IMR-90 (cell line): ENCODE measurements at regions not wholly inside any gene's neighbourhood (a gene's known extent, or its start where the extent isn't known, plus 50 kb on each side); places are given as distances from the start of the nearest gene placed in this dataset.
"Not testable (repeated sequence)": the region's sequence is repeated elsewhere in the genome, so short reads cannot be mapped to it uniquely, and the experiment has no call there.

ENCODE experiments used
- ATAC-seq: fragments of 200-7000 bp; cut with Tn5 transposase; 2 replicates; pipeline ENCODE4 v1.9.1; 2020; ENCODE audit warnings: low read depth, mild to moderate bottlenecking, moderate library complexity
- BruUV-seq: library from RNA; stranded (reverse); fragments of 400-500 nt; replicated peaks from 2 replicates; lab custom pipeline; 2021; lab: Mats Ljungman, UMichigan
- CTCF ChIA-PET: fragments of 300-600 bp; formaldehyde crosslinking; extraction: SDS; loops from one replicate; lab custom pipeline; 2021; ENCODE audit warnings: antibody characterized with exemption; lab: Yijun Ruan, JAX
- POLR2A ChIA-PET: fragments of 300-600 bp; sonication (Branson Sonifier 250); formaldehyde crosslinking; loops from one replicate; lab custom pipeline; 2022; ENCODE audit warnings: antibody characterized with exemption; ENCODE audit not compliant: unreplicated experiment; lab: Charles Lee
- DNase-seq: peaks from one replicate; pipeline ENCODE4 v3.0.0; 2013
- H2AFZ ChIP-seq: replicated peaks from 2 replicates; pipeline ENCODE3; 2013; ENCODE audit warnings: low read length, mild to moderate bottlenecking; ENCODE audit not compliant: poor library complexity
- H2AK5ac ChIP-seq: 2 replicates; pipeline ENCODE4 v1.6.1; 2013; ENCODE audit warnings: low read depth, low read length, inconsistent platforms
- H2AK9ac ChIP-seq: replicated peaks from 2 replicates; pipeline ENCODE3; 2013; ENCODE audit warnings: mild to moderate bottlenecking, low read depth, low read length, moderate library complexity; ENCODE audit not compliant: poor library complexity
- H2BK120ac ChIP-seq: 2 replicates; pipeline ENCODE4 v1.6.1; 2013; ENCODE audit warnings: low read depth, low read length, inconsistent platforms
- H2BK15ac ChIP-seq: 3 replicates; pipeline ENCODE4 v1.6.1; 2013; ENCODE audit warnings: low read depth, low read length, inconsistent platforms
- H2BK20ac ChIP-seq: 2 replicates; pipeline ENCODE4 v1.6.1; 2013; ENCODE audit warnings: low read depth, mild to moderate bottlenecking, inconsistent platforms, low read length, moderate library complexity
- H2BK5ac ChIP-seq: 2 replicates; pipeline ENCODE4 v1.6.1; 2013; ENCODE audit warnings: mild to moderate bottlenecking, low read depth, low read length, inconsistent platforms; ENCODE audit not compliant: poor library complexity, severe bottlenecking
- H3K14ac ChIP-seq: replicated peaks from 2 replicates; pipeline ENCODE4 v1.6.1; 2013; ENCODE audit warnings: low read depth, low read length, inconsistent platforms
- H3K18ac ChIP-seq: 2 replicates; pipeline ENCODE4 v1.6.1; 2013; ENCODE audit warnings: low read depth, low read length, control low read depth
- H3K23ac ChIP-seq: 2 replicates; pipeline ENCODE4 v1.6.1; 2013; ENCODE audit warnings: low read depth, low read length, inconsistent platforms
- H3K27ac ChIP-seq: 2 replicates; pipeline ENCODE4 v1.5.1; 2013; ENCODE audit warnings: mild to moderate bottlenecking, control low read depth, low read length; ENCODE audit not compliant: insufficient read depth
- H3K27me3 ChIP-seq: 2 replicates; pipeline ENCODE4 v1.6.1; 2013; ENCODE audit warnings: low read length; ENCODE audit not compliant: control insufficient read depth, insufficient read depth
- H3K36me3 ChIP-seq: 2 replicates; pipeline ENCODE4 v1.6.1; 2013; ENCODE audit warnings: low read length, mixed read lengths; ENCODE audit not compliant: control insufficient read depth, insufficient read depth
- H3K4ac ChIP-seq: 2 replicates; pipeline ENCODE4 v1.6.1; 2013; ENCODE audit warnings: low read depth, low read length, inconsistent platforms
- H3K4me1 ChIP-seq: 2 replicates; pipeline ENCODE4 v1.6.1; 2013; ENCODE audit warnings: low read length, mixed read lengths; ENCODE audit not compliant: control insufficient read depth, insufficient read depth
- H3K4me2 ChIP-seq: 2 replicates; pipeline ENCODE4 v1.6.1; 2013; ENCODE audit warnings: low read depth, mild to moderate bottlenecking, control low read depth, low read length, moderate library complexity
- H3K4me3 ChIP-seq: 2 replicates; pipeline ENCODE4 v1.5.1; 2013; ENCODE audit warnings: low read depth, mild to moderate bottlenecking, control low read depth, low read length, moderate library complexity; ENCODE audit not compliant: insufficient read depth
- H3K56ac ChIP-seq: 2 replicates; pipeline ENCODE4 v1.6.1; 2013; ENCODE audit warnings: low read length, inconsistent platforms; ENCODE audit not compliant: insufficient read depth; ENCODE audit errors: extremely low read depth
- H3K79me1 ChIP-seq, 2 experiments: 2 replicates each; pipeline ENCODE4 v1.6.1; 2013; ENCODE audit warnings: low read length in 2 of 2, inconsistent platforms in 1 of 2, low read depth in 1 of 2
- H3K9ac ChIP-seq: 2 replicates; pipeline ENCODE4 v1.6.1; 2013; ENCODE audit warnings: low read depth, low read length, control low read depth
- H3K9me1 ChIP-seq: 2 replicates; pipeline ENCODE4 v1.6.1; 2013; ENCODE audit warnings: low read length, inconsistent platforms; ENCODE audit not compliant: insufficient read depth
- H3K9me3 ChIP-seq: 2 replicates; pipeline ENCODE4 v1.6.1; 2013; ENCODE audit warnings: low read length; ENCODE audit not compliant: control insufficient read depth, insufficient read depth
- H4K20me1 ChIP-seq: 2 replicates; pipeline ENCODE4 v1.6.1; 2013; ENCODE audit warnings: low read length, inconsistent platforms; ENCODE audit not compliant: insufficient read depth
- H4K5ac ChIP-seq: 2 replicates; pipeline ENCODE4 v1.6.1; 2013; ENCODE audit warnings: mild to moderate bottlenecking, low read depth, low read length, control low read depth
- H4K8ac ChIP-seq, 2 experiments: 2 replicates each; pipeline ENCODE4 v1.6.1; 2013; ENCODE audit warnings: low read depth in 2 of 2, low read length in 2 of 2, control low read depth in 1 of 2, inconsistent platforms in 1 of 2
- H4K91ac ChIP-seq: 2 replicates; pipeline ENCODE4 v1.6.1; 2013; ENCODE audit warnings: low read depth, low read length, inconsistent platforms; ENCODE audit not compliant: insufficient read depth
- MXI1 ChIP-seq: IDR thresholded peaks from 2 replicates; pipeline ENCODE4 v1.6.1; 2012; ENCODE audit warnings: low read depth, mild to moderate bottlenecking, low read length, moderate library complexity, borderline replicate concordance
- NFE2L2 ChIP-seq: fragments of 150-350 bp; IDR thresholded peaks from 2 replicates; pipeline ENCODE4 v1.6.1; 2016; ENCODE audit warnings: low read depth, mild to moderate bottlenecking, low read length
- WGBS, 2 experiments: methylation state at CpG; one replicate each; pipeline versions ENCODE4 v1.1.5 to v1.1.7; 2013; ENCODE audit warnings: missing lambda C conversion rate in 2 of 2; ENCODE audit not compliant: insufficient read length in 1 of 2; ENCODE audit errors: extremely low coverage in 2 of 2; 5-methylcytosine and 5-hydroxymethylcytosine counted together
- dilution Hi-C: fragments of 300-500 bp; cut with HindIII; formaldehyde crosslinking; loops from one replicate; pipeline ENCODE4 v1.14.3; 2018; ENCODE audit warnings: low sequenced_read_pairs; ENCODE audit not compliant: unreplicated experiment
- in situ Hi-C: fragments of 300-500 bp; cut with MboI; formaldehyde crosslinking; loops from 3 replicates; pipeline ENCODE4 v1.14.3; 2019; ENCODE audit warnings: low sequenced_read_pairs, inconsistent platforms, mixed read lengths
- intact Hi-C: fragments of 100-400 bp; cut with micrococcal nuclease; formaldehyde crosslinking; loops from 2 replicates; pipeline ENCODE4 v1.10.0; 2022

DNA sequence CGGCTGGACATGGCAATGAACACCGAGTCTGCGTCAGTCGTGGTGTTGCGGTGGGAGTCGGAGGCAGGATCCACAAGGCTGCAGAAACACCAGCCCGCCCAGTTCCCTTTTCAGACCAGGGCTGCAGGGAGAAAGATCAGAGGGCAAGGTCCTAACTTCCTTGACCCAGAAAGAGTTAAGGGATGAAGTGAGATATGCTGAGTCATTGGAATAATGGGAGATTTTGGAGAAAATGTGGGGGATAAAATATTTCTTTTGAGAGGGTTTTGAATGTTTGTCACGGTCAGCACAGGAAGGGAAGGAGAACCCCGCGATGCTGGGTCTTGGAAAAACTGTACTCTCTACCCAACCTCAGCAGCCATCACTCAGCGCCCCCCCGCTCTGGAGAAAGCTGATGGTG lies 416.0 kb downstream of the ICE1 start:
- TF ChIP-seq NFE2L2 (peak; percentile 76), MXI1 (no peak)
- Histone ChIP-seq H3K23ac (no peak overlapping the region), H4K20me1 (no peaks in the 10 kb centered on the region), H2AK5ac (no peak overlapping the region), H2AFZ (no peak overlapping the region), H3K4me2 (no peak overlapping the region), H2BK15ac (no peak overlapping the region), H2BK5ac (no peak overlapping the region), H3K27ac (no peak overlapping the region), H3K4me1 (no peaks in the 10 kb centered on the region), H2BK20ac (no peak overlapping the region), H2BK120ac (no peak overlapping the region), H4K5ac (no peak overlapping the region), H4K8ac (no peak overlapping the region), H3K79me1 (no peaks in the 10 kb centered on the region), H3K4me3 (no peak overlapping the region), H3K27me3 (no peaks in the 10 kb centered on the region), H3K4ac (no peak overlapping the region), H3K36me3 (no peaks in the 10 kb centered on the region), H3K9ac (no peak overlapping the region), H3K9me3 (peaks cover 21% of the 10 kb centered on the region), H2AK9ac (no peak overlapping the region), H3K14ac (no peak overlapping the region), H3K9me1 (no peaks in the 10 kb centered on the region), H4K91ac (no peak overlapping the region), H3K18ac (no peak overlapping the region), H3K56ac (no peak overlapping the region)
- dilution Hi-C loops = no loop called here
- in situ Hi-C loops = no loop called here
- CTCF ChIA-PET = no interaction called here
- WGBS, 2 experiments = 69 to 80% methylated on average over 1 to 4 of the region's 12 CpGs
- intact Hi-C loops = no loop called here
- ATAC-seq (no peak), DNase-seq (no peak)
- POLR2A ChIA-PET = no interaction called here
- no TSS peak for BruUV-seq

DNA sequence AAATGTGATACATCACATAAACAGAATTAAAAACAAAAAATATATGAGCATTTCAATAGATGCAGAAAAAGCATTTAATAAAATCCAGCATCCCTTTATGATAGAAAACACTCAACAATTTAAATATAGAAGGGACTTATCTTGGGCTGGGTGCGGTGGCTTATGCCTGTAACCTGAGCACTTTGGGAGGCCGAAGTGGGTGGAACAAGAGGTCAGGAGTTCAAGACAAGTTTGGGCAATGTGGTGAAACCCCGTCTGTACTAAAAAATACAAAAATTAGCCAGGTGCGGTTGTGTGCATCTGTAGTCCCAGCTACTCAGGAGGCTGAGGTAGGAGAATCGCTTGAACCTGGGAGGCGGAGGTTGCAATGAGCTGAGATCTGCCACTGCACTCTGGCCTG lies 409.1 kb downstream of the ICE1 start:
- H3K4me3 ChIP-seq, H2AK5ac ChIP-seq, intact Hi-C loops, H3K23ac ChIP-seq, H3K9me1 ChIP-seq, POLR2A ChIA-PET, BruUV-seq, H2AK9ac ChIP-seq, H2BK20ac ChIP-seq, H4K91ac ChIP-seq, H2BK15ac ChIP-seq, H3K27me3 ChIP-seq, H3K36me3 ChIP-seq, H2BK5ac ChIP-seq, H3K56ac ChIP-seq, H4K20me1 ChIP-seq, H2BK120ac ChIP-seq, H3K9ac ChIP-seq, ATAC-seq, H4K5ac ChIP-seq, H3K14ac ChIP-seq, H3K18ac ChIP-seq, in situ Hi-C loops, H3K79me1 ChIP-seq, H3K4ac ChIP-seq, H3K4me2 ChIP-seq, DNase-seq, H4K8ac ChIP-seq, dilution Hi-C loops, H3K27ac ChIP-seq, H3K4me1 ChIP-seq, CTCF ChIA-PET, H2AFZ ChIP-seq: not testable (repeated sequence)
- 60% methylated on average over 1 of the region's 6 CpGs; no CpG with 5 or more reads in 1 of the 2 experiments for WGBS, 2 experiments
- H3K9me3 ChIP-seq = peaks cover 23% of the 10 kb centered on the region
